Inferior parietal cortex (tissue), 1 donor: ENCODE measurements at regions not wholly inside any gene's neighbourhood (a gene's known extent, or its start where the extent isn't known, plus 50 kb on each side); places are given as distances from the start of the nearest gene placed in this dataset.

Source experiments
- DNase-seq: peaks from one replicate; pipeline ENCODE4 v3.0.0-alpha.2; 2016; ENCODE audit errors: extremely low spot score

GRCh38 chr10:33421789-33422462 lies 87.5 kb upstream of the NRP1 start:
- DNase-seq = no peak

DNA sequence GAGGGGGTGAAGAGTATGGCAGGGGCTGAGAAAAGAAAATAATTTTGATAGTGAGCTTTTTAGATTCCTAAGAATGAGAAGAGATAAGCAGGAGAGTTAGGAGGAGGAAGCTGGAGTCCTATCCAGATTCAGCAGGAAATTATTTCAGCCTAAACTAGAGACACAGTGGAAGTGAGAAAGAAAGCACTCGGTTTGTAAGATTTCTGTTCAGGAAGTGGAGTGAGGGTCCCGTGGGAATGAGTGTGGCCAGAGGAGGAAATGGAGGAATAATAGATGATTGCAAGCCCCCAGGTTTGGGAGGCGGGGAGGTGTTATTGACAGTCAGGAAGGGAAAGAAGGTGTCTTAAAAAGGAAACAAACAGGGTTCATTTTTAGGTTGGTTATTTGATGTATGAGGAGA lies 84.8 kb upstream of the NRP1 start:
- no peak for DNase-seq

DNA sequence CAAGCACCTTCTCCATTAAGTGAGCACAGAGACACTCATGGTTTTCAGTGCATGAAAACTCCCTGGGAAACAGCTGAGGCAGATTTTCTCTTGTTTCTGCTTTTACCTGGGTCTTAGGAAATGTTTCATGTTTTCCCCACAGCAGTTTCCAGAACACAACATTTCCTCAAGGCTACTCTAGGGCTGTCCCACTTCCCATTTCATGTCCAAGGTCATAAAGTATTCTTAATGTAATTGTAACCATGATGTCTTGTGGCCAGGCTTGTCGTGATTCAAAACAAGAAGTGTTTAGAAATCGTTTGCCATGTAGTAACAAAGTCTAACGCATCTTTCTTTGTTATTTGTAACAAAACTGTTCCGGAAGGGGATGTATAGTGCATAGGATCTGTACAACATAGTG lies 83.8 kb upstream of the NRP1 start:
- no peak for DNase-seq

GRCh38 chr10:33416691-33417090 lies 82.2 kb upstream of the NRP1 start:
- DNase-seq = no peak

DNA sequence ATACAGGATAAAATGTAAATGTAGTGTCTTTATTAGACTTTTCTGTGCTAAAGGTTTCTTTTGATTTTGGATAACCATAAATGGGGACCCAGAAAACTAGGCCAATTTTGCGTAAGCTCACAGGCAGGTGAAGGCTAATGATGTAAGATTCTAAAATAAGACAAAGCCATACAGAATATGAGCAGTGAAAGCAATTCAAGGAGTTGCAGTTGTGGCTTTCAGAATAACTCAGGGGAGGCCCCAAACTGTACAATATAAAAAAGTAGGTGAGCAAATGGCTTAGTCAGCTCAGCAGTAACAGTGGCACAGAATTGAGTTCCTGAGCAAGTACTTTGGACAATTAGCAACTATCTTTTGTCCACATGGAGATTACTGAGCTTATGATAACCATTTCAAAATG lies 81.7 kb upstream of the NRP1 start:
- no peak for DNase-seq

GRCh38 chr10:33414841-33415240 lies 80.4 kb upstream of the NRP1 start:
- DNase-seq = no peak

GRCh38 chr10:33412653-33413361 lies 78.3 kb upstream of the NRP1 start:
- no peak for DNase-seq

DNA sequence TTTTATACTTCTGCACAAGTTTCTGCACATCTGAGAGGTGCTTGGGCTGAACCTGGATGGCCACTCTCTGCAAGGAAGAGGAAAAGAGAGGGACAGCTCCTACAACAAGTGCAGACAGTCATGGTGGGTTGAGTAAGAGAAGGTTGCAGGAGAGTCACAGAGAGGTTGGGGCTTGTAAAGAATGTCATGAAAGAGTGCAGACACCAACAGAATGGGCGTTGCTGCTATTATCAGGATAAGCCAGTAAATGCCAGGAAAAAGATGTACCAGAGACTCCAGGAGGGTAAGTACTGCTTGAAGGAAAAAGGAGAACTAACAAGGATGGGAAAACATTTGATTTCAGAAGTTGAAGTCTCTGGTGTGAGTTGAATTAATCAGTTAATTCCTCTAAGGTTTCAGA lies 77.8 kb upstream of the NRP1 start:
- DNase-seq = no peak

GRCh38 chr10:33410860-33411234 lies 76.4 kb upstream of the NRP1 start:
- DNase-seq = peak; percentile 20

- no peak for DNase-seq
Observed at GRCh38 chr10:33410096-33410859, 75.8 kb upstream of the NRP1 start.

DNA sequence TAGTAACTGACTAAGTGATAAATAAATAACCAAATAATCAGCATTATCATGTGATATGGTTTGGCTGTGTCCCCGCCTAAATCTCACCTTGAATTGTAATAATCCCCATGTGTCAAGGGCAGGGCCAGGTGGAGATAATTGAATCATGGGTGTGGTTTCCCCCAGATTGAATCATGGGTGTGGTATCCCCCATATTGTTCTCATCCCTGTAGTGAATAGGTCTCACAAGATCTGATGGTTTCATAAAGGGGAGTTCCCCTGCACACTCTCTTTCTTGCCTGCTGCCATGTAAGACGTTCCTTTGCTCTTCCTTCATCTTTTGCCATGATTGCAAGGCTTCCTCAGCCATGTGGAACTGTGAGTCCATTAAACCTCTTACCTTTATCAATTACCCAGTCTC lies 72.1 kb upstream of the NRP1 start:
- DNase-seq = no peak

- no peak for DNase-seq
Observed at GRCh38 chr10:33402220-33403073, 68.0 kb upstream of the NRP1 start.

- DNase-seq = no peak
Observed at GRCh38 chr10:33401300-33401699, 66.8 kb upstream of the NRP1 start.

- DNase-seq = no peak
Observed at GRCh38 chr10:33398796-33399195, 64.3 kb upstream of the NRP1 start.

DNA sequence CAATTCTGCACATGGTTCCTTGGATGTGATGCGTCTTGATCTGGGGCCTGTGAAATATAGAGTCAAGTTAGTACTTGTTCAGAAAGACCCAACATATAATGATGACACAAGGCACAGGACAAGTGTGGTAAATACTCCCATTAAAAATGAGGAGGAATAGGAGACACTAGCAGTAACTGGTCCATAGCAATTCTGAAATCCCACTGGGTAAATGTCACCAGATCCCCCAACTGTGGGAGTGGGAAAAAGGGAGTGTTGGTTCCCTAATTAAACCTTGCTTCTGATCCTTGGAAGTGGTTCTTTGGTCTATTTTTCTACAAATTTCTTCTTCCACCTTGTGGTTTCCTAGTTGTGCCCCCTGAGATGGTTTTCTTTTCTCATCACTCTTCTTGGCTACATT lies 62.5 kb upstream of the NRP1 start:
- no peak for DNase-seq

- no peak for DNase-seq
Observed at GRCh38 chr10:33396279-33396678, 61.8 kb upstream of the NRP1 start.

DNA sequence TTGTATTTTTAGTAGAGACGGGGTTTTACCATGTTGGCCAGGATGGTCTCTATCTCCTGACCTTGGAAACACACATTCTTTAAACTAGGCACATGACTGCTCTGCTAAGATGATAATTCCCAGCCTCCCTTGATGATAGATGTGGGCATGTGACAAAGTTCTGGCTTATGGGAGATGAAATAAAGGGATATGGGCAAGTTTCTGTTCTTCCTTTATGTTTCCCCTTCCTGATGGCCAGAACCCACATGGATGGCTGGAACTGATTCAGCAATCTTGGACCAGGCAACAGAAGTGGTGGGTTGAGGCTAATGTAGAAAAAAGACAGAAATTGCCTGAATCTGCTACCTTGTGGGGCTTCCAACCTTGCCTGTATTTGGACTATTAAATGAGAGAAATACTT lies 60.7 kb upstream of the NRP1 start:
- DNase-seq = no peak

DNA sequence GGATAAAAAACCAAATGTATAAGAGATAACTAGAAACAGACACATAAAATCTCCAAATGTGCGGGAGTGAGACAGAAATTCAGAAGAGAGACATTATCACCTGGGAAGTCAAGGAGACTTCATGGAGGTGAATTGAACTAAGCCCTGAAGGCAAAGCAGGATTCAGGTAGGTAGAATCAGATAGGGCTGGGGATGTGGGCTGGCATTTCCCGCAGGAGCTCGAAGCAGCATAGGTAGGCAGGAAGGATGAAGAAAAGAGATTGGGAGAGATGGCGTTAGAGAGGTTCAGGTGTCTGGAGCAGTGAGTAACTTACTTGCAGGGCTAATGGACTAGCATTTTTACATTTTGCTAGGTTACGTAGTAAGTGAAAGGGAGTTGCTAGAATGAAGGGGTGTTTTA lies 58.2 kb upstream of the NRP1 start:
- DNase-seq = no peak

GRCh38 chr10:33391611-33392465 lies 57.4 kb upstream of the NRP1 start:
- no peak for DNase-seq

DNA sequence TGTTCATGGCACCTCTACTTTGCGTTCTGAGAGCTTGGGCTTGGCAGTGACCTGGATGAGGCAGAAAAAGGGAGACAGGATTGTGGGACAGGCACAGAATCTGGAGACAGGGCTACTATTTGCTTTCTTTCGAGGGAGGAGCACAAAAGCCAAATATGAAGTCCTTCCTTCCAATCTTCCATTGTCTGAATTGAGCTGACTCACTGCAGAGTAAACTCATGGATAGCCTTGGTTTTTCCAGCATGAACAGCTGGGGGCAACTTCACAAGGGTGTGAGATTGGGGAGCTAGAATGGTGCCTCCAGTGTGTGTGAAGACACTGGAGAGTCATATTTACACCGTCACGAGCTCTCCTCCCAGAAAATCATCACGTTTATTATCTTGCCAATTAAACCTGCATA lies 55.6 kb upstream of the NRP1 start:
- no peak for DNase-seq

DNA sequence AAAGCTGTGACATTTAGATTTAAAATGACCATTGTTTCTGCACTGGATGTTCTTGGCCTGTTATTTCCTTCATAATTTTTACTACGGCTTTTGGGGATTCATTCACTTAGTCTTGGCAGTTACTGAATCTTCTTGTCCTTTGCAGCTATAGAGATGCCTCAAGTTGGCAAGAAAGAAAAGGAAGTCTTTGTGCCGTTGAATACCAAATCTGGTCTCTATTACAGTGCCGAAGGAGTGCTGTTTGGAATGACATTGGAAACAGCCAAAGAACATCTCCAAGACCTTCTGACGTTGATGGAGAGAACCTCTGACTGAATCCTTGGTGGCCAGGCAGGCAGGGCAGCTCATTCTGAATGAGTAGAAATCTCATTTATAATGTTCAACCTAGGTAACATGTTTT lies 54.3 kb upstream of the NRP1 start:
- no peak for DNase-seq
